ENCODE measurements at regions not wholly inside any gene's neighbourhood (a gene's known extent, or its start where the extent isn't known, plus 50 kb on each side); places are given as distances from the start of the nearest gene placed in this dataset.

DNA sequence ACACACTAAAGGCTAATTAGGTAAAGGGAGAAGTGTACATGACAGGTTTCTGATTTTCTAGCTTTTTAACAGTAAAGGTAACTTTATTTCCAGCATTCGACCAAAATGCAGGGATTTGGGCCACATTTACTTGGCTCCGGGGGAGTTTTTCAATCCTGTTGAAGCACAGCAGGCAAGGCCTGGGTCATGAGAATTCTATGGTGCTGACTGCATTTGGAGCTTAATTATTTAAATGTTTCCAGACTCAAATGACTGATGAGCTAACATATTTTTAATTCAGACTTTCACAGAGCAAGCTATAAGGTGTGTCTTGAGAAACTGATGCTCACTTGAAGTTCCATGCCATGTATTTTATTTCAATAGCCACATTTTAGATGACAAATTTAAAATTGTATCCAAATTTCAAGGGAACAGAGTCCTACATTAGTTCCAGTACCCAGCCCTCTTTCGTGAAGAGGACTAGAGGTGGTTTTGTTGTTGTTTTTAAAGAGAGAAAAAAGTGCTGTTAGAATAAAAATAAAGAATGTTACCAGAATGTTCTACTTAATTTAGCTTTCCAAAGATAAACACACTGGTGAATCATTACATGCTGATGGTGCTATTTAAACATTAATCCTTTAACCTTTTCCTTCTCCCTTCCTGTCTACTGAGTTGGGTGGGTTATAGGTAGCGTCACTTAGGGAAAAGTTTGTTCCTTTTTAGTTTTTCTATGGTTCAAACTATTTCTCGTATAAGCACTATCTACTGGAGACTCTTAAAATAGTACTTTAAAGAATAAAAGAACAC, 82.3 kb upstream of the PHACTR2 start:
- dilution Hi-C loops (cut with MboI; ENCODE audit: extremely low pct_ligation_motif_present, low sequenced_read_pairs) (no loop called here), intact Hi-C loops (cut with micrococcal nuclease) (no loop called here)
- POLR2A ChIA-PET: no interaction called here
- Histone ChIP-seq H3K27ac (ENCODE audit: insufficient read depth, low read depth, low read length) (no peak overlapping the region), H2AFZ (ENCODE audit: low read depth, low read length) (no peak overlapping the region), H3K4me1 (ENCODE audit: control insufficient read depth, extremely low read depth, insufficient read depth, low read length) (no peaks in the 10 kb centered on the region), H3K9ac (replicated peaks; ENCODE audit: extremely low read depth, insufficient read depth, low read length) (no peak overlapping the region), H3K79me2 (ENCODE audit: control insufficient read depth, insufficient read depth, low read length) (no peaks in the 10 kb centered on the region), H3K4me3 (replicated peaks in 1 of 3; ENCODE audit: insufficient read depth in 1 of 3, low read depth in 1 of 3, low read length in 3 of 3) (no peak overlapping the region), H3K36me3 (ENCODE audit: control insufficient read depth in 2 of 2, extremely low read depth in 1 of 2, insufficient read depth in 2 of 2, low read length in 2 of 2) (no peaks in the 10 kb centered on the region), H3K9me1 (replicated peaks; ENCODE audit: control insufficient read depth, extremely low read depth, insufficient read depth, low read length) (no peaks in the 10 kb centered on the region), H3K27me3 (ENCODE audit: control insufficient read depth in 2 of 2, insufficient read depth in 2 of 2, low read length in 2 of 2) (no peaks in the 10 kb centered on the region), H3K9me3 (replicated peaks; ENCODE audit: control insufficient read depth, insufficient read depth, low read length) (no peaks in the 10 kb centered on the region), H4K20me1 (replicated peaks; ENCODE audit: control insufficient read depth, extremely low read depth, insufficient read depth, low read length) (no peaks in the 10 kb centered on the region), H3K4me2 (ENCODE audit: insufficient read depth, low read length) (no peak overlapping the region)
- FAIRE-seq: no peak
- TF ChIP-seq FOS (IDR thresholded peaks at IDR 0.05; ENCODE audit: borderline replicate concordance, insufficient read depth, low read length) (no peak), JUN (IDR thresholded peaks at IDR 0.05; ENCODE audit: borderline replicate concordance, insufficient read depth, insufficient read length, low read depth) (no peak), POLR2AphosphoS5 (IDR thresholded peaks at IDR 0.05; ENCODE audit: insufficient read depth, low read depth, low read length) (no peak), MAX (IDR thresholded peaks at IDR 0.05; ENCODE audit: insufficient read depth, insufficient read length) (no peak), MYC (IDR thresholded peaks at IDR 0.05; ENCODE audit: low read depth, low read length) (no peak), EZH2 (IDR thresholded peaks at IDR 0.05; ENCODE audit: borderline replicate concordance, low read depth, low read length, severe bottlenecking) (no peak), POLR2A (IDR thresholded peaks at IDR 0.05; ENCODE audit: low read depth, low read length) (no peak), GATA2 (IDR thresholded peaks at IDR 0.05; ENCODE audit: insufficient read depth, insufficient read length, low read depth, low read length) (no peak)
- TF ChIP-seq, protein P1, sequence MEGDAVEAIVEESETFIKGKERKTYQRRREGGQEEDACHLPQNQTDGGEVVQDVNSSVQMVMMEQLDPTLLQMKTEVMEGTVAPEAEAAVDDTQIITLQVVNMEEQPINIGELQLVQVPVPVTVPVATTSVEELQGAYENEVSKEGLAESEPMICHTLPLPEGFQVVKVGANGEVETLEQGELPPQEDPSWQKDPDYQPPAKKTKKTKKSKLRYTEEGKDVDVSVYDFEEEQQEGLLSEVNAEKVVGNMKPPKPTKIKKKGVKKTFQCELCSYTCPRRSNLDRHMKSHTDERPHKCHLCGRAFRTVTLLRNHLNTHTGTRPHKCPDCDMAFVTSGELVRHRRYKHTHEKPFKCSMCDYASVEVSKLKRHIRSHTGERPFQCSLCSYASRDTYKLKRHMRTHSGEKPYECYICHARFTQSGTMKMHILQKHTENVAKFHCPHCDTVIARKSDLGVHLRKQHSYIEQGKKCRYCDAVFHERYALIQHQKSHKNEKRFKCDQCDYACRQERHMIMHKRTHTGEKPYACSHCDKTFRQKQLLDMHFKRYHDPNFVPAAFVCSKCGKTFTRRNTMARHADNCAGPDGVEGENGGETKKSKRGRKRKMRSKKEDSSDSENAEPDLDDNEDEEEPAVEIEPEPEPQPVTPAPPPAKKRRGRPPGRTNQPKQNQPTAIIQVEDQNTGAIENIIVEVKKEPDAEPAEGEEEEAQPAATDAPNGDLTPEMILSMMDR (IDR thresholded peaks at IDR 0.05; ENCODE audit: extremely low read depth in 1 of 2, insufficient read depth in 1 of 2, low read depth in 1 of 2, low read length in 2 of 2): no peak
- no peak for DNase-seq (ENCODE audit: low read depth, low spot score)
- CTCF ChIA-PET: interaction anchor here (1.3 to 1.9 kb wide), 3 partner anchors 16 to 418 kb away, joined by 3 to 16 read pairs (median 4); no protein-coding TSS in a partner anchor
- BruUV-seq (replicated peaks): no TSS peak

Measured in endothelial cell of umbilical vein (primary cell).